Brain microvascular endothelial cell (primary cell): ENCODE measurements at regions not wholly inside any gene's neighbourhood (a gene's known extent, or its start where the extent isn't known, plus 50 kb on each side); places are given as distances from the start of the nearest gene placed in this dataset.

Experiments
- DNase-seq: peaks from one replicate; pipeline ENCODE4 v3.0.0-alpha.2; 2020
- H3K27ac ChIP-seq: fragments of 250-450 bp; sonication (Bioruptor Pico); 2 replicates; pipeline ENCODE4 v1.5.1; 2020; ENCODE audit warnings: mild to moderate bottlenecking, moderate library complexity
- H3K27me3 ChIP-seq: fragments of 250-450 bp; sonication (Bioruptor Pico); replicated peaks from 2 replicates; pipeline ENCODE4 v1.5.1; 2020; ENCODE audit warnings: mild to moderate bottlenecking
- H3K36me3 ChIP-seq: fragments of 250-450 bp; sonication (Bioruptor Pico); replicated peaks from 2 replicates; pipeline ENCODE4 v1.5.1; 2020; ENCODE audit warnings: mild to moderate bottlenecking
- H3K4me3 ChIP-seq: 2 replicates; pipeline ENCODE4 v1.5.1; 2011; ENCODE audit warnings: low read depth, mild to moderate bottlenecking, control low read depth, low read length, moderate library complexity
- CTCF ChIP-seq: IDR thresholded peaks from 2 replicates; pipeline ENCODE4 v1.5.1; 2011; ENCODE audit warnings: low read depth, mild to moderate bottlenecking, moderate library complexity, low read length, control low read depth, inconsistent platforms; ENCODE audit errors: missing control alignments
- in situ Hi-C: cut with HindIII; loops from 2 replicates; pipeline ENCODE4 v1.10.0; 2017; ENCODE audit warnings: low sequenced_read_pairs, low pct_ligation_motif_present

DNA sequence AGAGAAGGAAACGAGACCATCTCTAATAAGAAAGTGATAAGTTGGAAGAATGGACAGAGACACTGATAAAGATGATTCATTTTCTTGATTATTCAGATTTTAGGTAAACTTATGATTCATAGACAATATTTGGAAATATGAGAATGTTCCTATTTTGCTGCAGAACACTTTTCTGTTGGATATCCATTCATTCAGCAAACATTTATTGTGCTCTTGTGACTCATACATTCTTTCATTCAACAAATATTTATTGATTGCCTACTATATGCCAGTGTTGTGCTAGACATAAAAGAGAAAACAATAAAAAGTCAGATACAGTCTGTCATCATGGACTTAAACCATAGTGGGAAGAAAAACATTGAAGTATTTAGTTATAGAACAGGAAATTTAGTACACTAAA is 1232.0 kb downstream of the STIM2 start:
- no peaks in the 10 kb centered on the region for H3K27me3 ChIP-seq
- in situ Hi-C loops = no loop called here
- TF ChIP-seq CTCF = no peak
- H3K36me3 ChIP-seq = no peaks in the 10 kb centered on the region
- H3K27ac ChIP-seq = no peak overlapping the region
- H3K4me3 ChIP-seq = no peak overlapping the region
- no peak for DNase-seq

DNA sequence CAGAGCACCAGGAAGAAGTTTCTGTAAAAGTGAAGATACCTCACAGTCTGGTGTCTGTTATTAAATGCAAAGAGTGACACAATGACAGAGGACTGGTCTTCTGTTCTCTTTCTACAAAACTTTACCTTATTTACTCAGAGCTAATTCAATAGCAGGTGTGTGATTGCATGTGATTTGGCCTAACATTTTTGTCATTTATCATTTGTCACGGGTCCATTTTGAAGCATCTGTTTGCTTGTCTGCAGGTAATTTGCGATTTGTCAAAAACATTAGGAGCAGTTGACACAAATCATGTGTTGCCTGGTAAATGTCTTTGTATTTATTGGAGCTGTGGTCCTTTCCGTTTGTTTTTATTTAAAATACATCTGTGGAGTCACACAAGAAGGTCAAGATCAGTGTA is 1232.4 kb downstream of the STIM2 start:
- Histone ChIP-seq H3K36me3 (no peaks in the 10 kb centered on the region), H3K27ac (no peak overlapping the region), H3K4me3 (no peak overlapping the region), H3K27me3 (no peaks in the 10 kb centered on the region)
- DNase-seq = no peak
- in situ Hi-C loops = no loop called here
- TF ChIP-seq CTCF = no peak

DNA sequence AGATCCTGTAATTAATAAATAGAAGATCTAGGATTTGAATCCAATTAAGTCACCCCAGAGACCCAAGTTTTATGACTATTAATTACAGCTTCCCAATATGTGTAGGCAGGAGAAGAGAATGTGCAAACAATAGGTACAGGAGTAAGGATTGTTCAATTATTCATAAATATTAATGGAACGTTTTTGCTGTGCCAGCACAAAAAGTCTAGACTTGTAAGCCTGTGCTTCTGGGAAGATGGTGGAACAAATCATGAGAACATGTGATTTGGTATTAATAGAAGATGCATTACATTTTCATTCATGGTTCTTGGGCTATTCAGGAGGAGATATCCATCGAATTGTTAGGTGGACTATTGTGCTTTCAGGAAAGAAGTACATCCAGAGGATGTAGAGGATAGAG is 1240.9 kb downstream of the STIM2 start:
- DNase-seq = no peak
- H3K36me3 ChIP-seq = no peaks in the 10 kb centered on the region
- no peak for TF ChIP-seq CTCF
- in situ Hi-C loops = no loop called here
- H3K27ac ChIP-seq = no peak overlapping the region
- H3K27me3 ChIP-seq = no peaks in the 10 kb centered on the region
- no peak overlapping the region for H3K4me3 ChIP-seq

- Histone ChIP-seq H3K4me3 (no peak overlapping the region), H3K36me3 (no peaks in the 10 kb centered on the region), H3K27ac (no peak overlapping the region), H3K27me3 (no peaks in the 10 kb centered on the region)
- no peak for TF ChIP-seq CTCF
- DNase-seq = no peak
- in situ Hi-C loops = no loop called here
Observed at GRCh38 chr4:28105271-28105859, 1244.7 kb downstream of the STIM2 start.

GRCh38 chr4:28106155-28106554 is 1245.5 kb downstream of the STIM2 start:
- no peaks in the 10 kb centered on the region for H3K27me3 ChIP-seq
- in situ Hi-C loops = no loop called here

More at GRCh38 chr4:28106155-28106554, 1245.5 kb downstream of the STIM2 start:
- Histone ChIP-seq H3K27ac (no peak overlapping the region), H3K36me3 (no peaks in the 10 kb centered on the region), H3K4me3 (no peak overlapping the region)
- no peak for TF ChIP-seq CTCF
- DNase-seq = no peak
